ENCODE measurements at regions not wholly inside any gene's neighbourhood (a gene's known extent, or its start where the extent isn't known, plus 50 kb on each side); places are given as distances from the start of the nearest gene placed in this dataset.

- H3K27me3 ChIP-seq (ENCODE audit: insufficient read depth, poor library complexity, severe bottlenecking) = no peaks in the 10 kb centered on the region
- TF ChIP-seq REST (IDR thresholded peaks at IDR 0.05; ENCODE audit: insufficient replicate concordance, low read depth) = no peak
- TF ChIP-seq CTCF (IDR thresholded peaks at IDR 0.05; ENCODE audit: insufficient read depth, low read length) = no peak
- TF ChIP-seq SPI1 (IDR thresholded peaks at IDR 0.05; ENCODE audit: borderline replicate concordance, low read depth) = no peak
- no peak for TF ChIP-seq POLR2AphosphoS5 (IDR thresholded peaks at IDR 0.05; ENCODE audit: low read depth)
- TF ChIP-seq GABPA (IDR thresholded peaks at IDR 0.05; ENCODE audit: low read depth) = no peak
- no peak overlapping the region for H3K27ac ChIP-seq (replicated peaks)
- DNase-seq (ENCODE audit: low read depth in 1 of 2, low spot score in 1 of 2) = no peak
- no peak overlapping the region for H3K4me3 ChIP-seq (replicated peaks; ENCODE audit: insufficient read depth, low read length)
Observed at GRCh38 chr1:218027152-218027551, 257.9 kb upstream of the RRP15 start.

- H3K27ac ChIP-seq (replicated peaks) = no peak overlapping the region
- no peak for TF ChIP-seq CTCF (IDR thresholded peaks at IDR 0.05; ENCODE audit: insufficient read depth, low read length)
- TF ChIP-seq GABPA (IDR thresholded peaks at IDR 0.05; ENCODE audit: low read depth) = no peak
- no peak for TF ChIP-seq REST (IDR thresholded peaks at IDR 0.05; ENCODE audit: insufficient replicate concordance, low read depth)
- no peak for TF ChIP-seq SPI1 (IDR thresholded peaks at IDR 0.05; ENCODE audit: borderline replicate concordance, low read depth)
- TF ChIP-seq POLR2AphosphoS5 (IDR thresholded peaks at IDR 0.05; ENCODE audit: low read depth) = no peak
- no peak for DNase-seq (ENCODE audit: low read depth in 1 of 2, low spot score in 1 of 2)
- no peak overlapping the region for H3K4me3 ChIP-seq (replicated peaks; ENCODE audit: insufficient read depth, low read length)
- H3K27me3 ChIP-seq (ENCODE audit: insufficient read depth, poor library complexity, severe bottlenecking) = no peaks in the 10 kb centered on the region
Observed at GRCh38 chr1:218030846-218031245, 254.2 kb upstream of the RRP15 start.

GRCh38 chr1:218031901-218032300, 253.2 kb upstream of the RRP15 start:
- DNase-seq (ENCODE audit: low read depth in 1 of 2, low spot score in 1 of 2) = no peak

More at GRCh38 chr1:218031901-218032300, 253.2 kb upstream of the RRP15 start:
- Histone ChIP-seq H3K4me3 (replicated peaks; ENCODE audit: insufficient read depth, low read length) (no peak overlapping the region), H3K27me3 (ENCODE audit: insufficient read depth, poor library complexity, severe bottlenecking) (no peaks in the 10 kb centered on the region), H3K27ac (replicated peaks) (no peak overlapping the region)
- TF ChIP-seq SPI1 (IDR thresholded peaks at IDR 0.05; ENCODE audit: borderline replicate concordance, low read depth) (no peak), CTCF (IDR thresholded peaks at IDR 0.05; ENCODE audit: insufficient read depth, low read length) (no peak), POLR2AphosphoS5 (IDR thresholded peaks at IDR 0.05; ENCODE audit: low read depth) (no peak), GABPA (IDR thresholded peaks at IDR 0.05; ENCODE audit: low read depth) (no peak), REST (IDR thresholded peaks at IDR 0.05; ENCODE audit: insufficient replicate concordance, low read depth) (no peak)
